Vagina (tissue), 2 donors: ENCODE measurements at regions not wholly inside any gene's neighbourhood (a gene's known extent, or its start where the extent isn't known, plus 50 kb on each side); places are given as distances from the start of the nearest gene placed in this dataset.

Source experiments
- CTCF ChIP-seq, 3 experiments: fragments of 450-650 bp in 2 of 3; fragments of 200-600 bp in 1 of 3; sonication (generic) in 1 of 3; IDR thresholded peaks; one replicate each; pipeline ENCODE4 v1.5.1; 2017 to 2019; ENCODE audit warnings: antibody characterized with exemption in 3 of 3, mild to moderate bottlenecking in 2 of 3, moderate library complexity in 2 of 3
- POLR2A ChIP-seq, 2 donors: fragments of 450-650 bp; IDR thresholded peaks; one replicate each; pipeline ENCODE4 v1.6.1; 2017; ENCODE audit warnings: antibody characterized with exemption in 2 of 2, mild to moderate bottlenecking in 2 of 2, moderate library complexity in 2 of 2

GRCh38 chr13:78844106-78844505 is 185.2 kb upstream of the OBI1 start:
- TF ChIP-seq POLR2A (IDR thresholded peaks at IDR 0.05) (no peak), CTCF (IDR thresholded peaks at IDR 0.05) (no peak)
